IMR-90 (cell line): ENCODE measurements at regions not wholly inside any gene's neighbourhood (a gene's known extent, or its start where the extent isn't known, plus 50 kb on each side); places are given as distances from the start of the nearest gene placed in this dataset.

ENCODE experiments used
- ATAC-seq: fragments of 200-7000 bp; cut with Tn5 transposase; 2 replicates; pipeline ENCODE4 v1.9.1; 2020; ENCODE audit warnings: low read depth, mild to moderate bottlenecking, moderate library complexity
- BruUV-seq: library from RNA; stranded (reverse); fragments of 400-500 nt; replicated peaks from 2 replicates; lab custom pipeline; 2021; lab: Mats Ljungman, UMichigan
- CTCF ChIA-PET: fragments of 300-600 bp; formaldehyde crosslinking; extraction: SDS; loops from one replicate; lab custom pipeline; 2021; ENCODE audit warnings: antibody characterized with exemption; lab: Yijun Ruan, JAX
- POLR2A ChIA-PET: fragments of 300-600 bp; sonication (Branson Sonifier 250); formaldehyde crosslinking; loops from one replicate; lab custom pipeline; 2022; ENCODE audit warnings: antibody characterized with exemption; ENCODE audit not compliant: unreplicated experiment; lab: Charles Lee
- DNase-seq: peaks from one replicate; pipeline ENCODE4 v3.0.0; 2013
- H2AFZ ChIP-seq: replicated peaks from 2 replicates; pipeline ENCODE3; 2013; ENCODE audit warnings: low read length, mild to moderate bottlenecking; ENCODE audit not compliant: poor library complexity
- H2AK5ac ChIP-seq: 2 replicates; pipeline ENCODE4 v1.6.1; 2013; ENCODE audit warnings: low read depth, low read length, inconsistent platforms
- H2AK9ac ChIP-seq: replicated peaks from 2 replicates; pipeline ENCODE3; 2013; ENCODE audit warnings: mild to moderate bottlenecking, low read depth, low read length, moderate library complexity; ENCODE audit not compliant: poor library complexity
- H2BK120ac ChIP-seq: 2 replicates; pipeline ENCODE4 v1.6.1; 2013; ENCODE audit warnings: low read depth, low read length, inconsistent platforms
- H2BK15ac ChIP-seq: 3 replicates; pipeline ENCODE4 v1.6.1; 2013; ENCODE audit warnings: low read depth, low read length, inconsistent platforms
- H2BK20ac ChIP-seq: 2 replicates; pipeline ENCODE4 v1.6.1; 2013; ENCODE audit warnings: low read depth, mild to moderate bottlenecking, inconsistent platforms, low read length, moderate library complexity
- H2BK5ac ChIP-seq: 2 replicates; pipeline ENCODE4 v1.6.1; 2013; ENCODE audit warnings: mild to moderate bottlenecking, low read depth, low read length, inconsistent platforms; ENCODE audit not compliant: poor library complexity, severe bottlenecking
- H3K14ac ChIP-seq: replicated peaks from 2 replicates; pipeline ENCODE4 v1.6.1; 2013; ENCODE audit warnings: low read depth, low read length, inconsistent platforms
- H3K18ac ChIP-seq: 2 replicates; pipeline ENCODE4 v1.6.1; 2013; ENCODE audit warnings: low read depth, low read length, control low read depth
- H3K23ac ChIP-seq: 2 replicates; pipeline ENCODE4 v1.6.1; 2013; ENCODE audit warnings: low read depth, low read length, inconsistent platforms
- H3K27ac ChIP-seq: 2 replicates; pipeline ENCODE4 v1.5.1; 2013; ENCODE audit warnings: mild to moderate bottlenecking, control low read depth, low read length; ENCODE audit not compliant: insufficient read depth
- H3K27me3 ChIP-seq: 2 replicates; pipeline ENCODE4 v1.6.1; 2013; ENCODE audit warnings: low read length; ENCODE audit not compliant: control insufficient read depth, insufficient read depth
- H3K36me3 ChIP-seq: 2 replicates; pipeline ENCODE4 v1.6.1; 2013; ENCODE audit warnings: low read length, mixed read lengths; ENCODE audit not compliant: control insufficient read depth, insufficient read depth
- H3K4ac ChIP-seq: 2 replicates; pipeline ENCODE4 v1.6.1; 2013; ENCODE audit warnings: low read depth, low read length, inconsistent platforms
- H3K4me1 ChIP-seq: 2 replicates; pipeline ENCODE4 v1.6.1; 2013; ENCODE audit warnings: low read length, mixed read lengths; ENCODE audit not compliant: control insufficient read depth, insufficient read depth
- H3K4me2 ChIP-seq: 2 replicates; pipeline ENCODE4 v1.6.1; 2013; ENCODE audit warnings: low read depth, mild to moderate bottlenecking, control low read depth, low read length, moderate library complexity
- H3K4me3 ChIP-seq: 2 replicates; pipeline ENCODE4 v1.5.1; 2013; ENCODE audit warnings: low read depth, mild to moderate bottlenecking, control low read depth, low read length, moderate library complexity; ENCODE audit not compliant: insufficient read depth
- H3K56ac ChIP-seq: 2 replicates; pipeline ENCODE4 v1.6.1; 2013; ENCODE audit warnings: low read length, inconsistent platforms; ENCODE audit not compliant: insufficient read depth; ENCODE audit errors: extremely low read depth
- H3K79me1 ChIP-seq, 2 experiments: 2 replicates each; pipeline ENCODE4 v1.6.1; 2013; ENCODE audit warnings: low read length in 2 of 2, inconsistent platforms in 1 of 2, low read depth in 1 of 2
- H3K9ac ChIP-seq: 2 replicates; pipeline ENCODE4 v1.6.1; 2013; ENCODE audit warnings: low read depth, low read length, control low read depth
- H3K9me1 ChIP-seq: 2 replicates; pipeline ENCODE4 v1.6.1; 2013; ENCODE audit warnings: low read length, inconsistent platforms; ENCODE audit not compliant: insufficient read depth
- H3K9me3 ChIP-seq: 2 replicates; pipeline ENCODE4 v1.6.1; 2013; ENCODE audit warnings: low read length; ENCODE audit not compliant: control insufficient read depth, insufficient read depth
- H4K20me1 ChIP-seq: 2 replicates; pipeline ENCODE4 v1.6.1; 2013; ENCODE audit warnings: low read length, inconsistent platforms; ENCODE audit not compliant: insufficient read depth
- H4K5ac ChIP-seq: 2 replicates; pipeline ENCODE4 v1.6.1; 2013; ENCODE audit warnings: mild to moderate bottlenecking, low read depth, low read length, control low read depth
- H4K8ac ChIP-seq, 2 experiments: 2 replicates each; pipeline ENCODE4 v1.6.1; 2013; ENCODE audit warnings: low read depth in 2 of 2, low read length in 2 of 2, control low read depth in 1 of 2, inconsistent platforms in 1 of 2
- H4K91ac ChIP-seq: 2 replicates; pipeline ENCODE4 v1.6.1; 2013; ENCODE audit warnings: low read depth, low read length, inconsistent platforms; ENCODE audit not compliant: insufficient read depth
- CEBPB ChIP-seq: IDR thresholded peaks from 2 replicates; pipeline ENCODE4 v1.6.1; 2012; ENCODE audit warnings: low read depth, low read length, improper control_type of control experiment
- FOS ChIP-seq: fragments of 150-350 bp; IDR thresholded peaks from 2 replicates; pipeline ENCODE4 v1.6.1; 2016; ENCODE audit warnings: low read depth, low read length
- NFE2L2 ChIP-seq: fragments of 150-350 bp; IDR thresholded peaks from 2 replicates; pipeline ENCODE4 v1.6.1; 2016; ENCODE audit warnings: low read depth, mild to moderate bottlenecking, low read length
- POLR2A ChIP-seq: IDR thresholded peaks from 2 replicates; pipeline ENCODE4 v1.6.1; 2012; ENCODE audit warnings: mild to moderate bottlenecking, low read depth, low read length
- RAD21 ChIP-seq: IDR thresholded peaks from 2 replicates; pipeline ENCODE4 v1.6.1; 2012; ENCODE audit warnings: low read length, improper control_type of control experiment
- SMC3 ChIP-seq: fragments of 150-350 bp; IDR thresholded peaks from 2 replicates; pipeline ENCODE4 v1.6.1; 2016; ENCODE audit warnings: low read depth, mild to moderate bottlenecking, antibody characterized with exemption, low read length, moderate library complexity
- whole genome bisulfite sequencing, 2 experiments: methylation state at CpG; one replicate each; pipeline versions ENCODE4 v1.1.5 to v1.1.7; 2013; ENCODE audit warnings: missing lambda C conversion rate in 2 of 2; ENCODE audit not compliant: insufficient read length in 1 of 2; ENCODE audit errors: extremely low coverage in 2 of 2; 5-methylcytosine and 5-hydroxymethylcytosine counted together
- dilution Hi-C: fragments of 300-500 bp; cut with HindIII; formaldehyde crosslinking; loops from one replicate; pipeline ENCODE4 v1.14.3; 2018; ENCODE audit warnings: low sequenced_read_pairs; ENCODE audit not compliant: unreplicated experiment
- in situ Hi-C: fragments of 300-500 bp; cut with MboI; formaldehyde crosslinking; loops from 3 replicates; pipeline ENCODE4 v1.14.3; 2019; ENCODE audit warnings: low sequenced_read_pairs, inconsistent platforms, mixed read lengths
- intact Hi-C: fragments of 100-400 bp; cut with micrococcal nuclease; formaldehyde crosslinking; loops from 2 replicates; pipeline ENCODE4 v1.10.0; 2022

GRCh38 chr2:149873936-149874335, 286.4 kb upstream of the MMADHC start:
- dilution Hi-C loops = no loop called here
- no peak for DNase-seq

More at GRCh38 chr2:149873936-149874335, 286.4 kb upstream of the MMADHC start:
- intact Hi-C loops = no loop called here
- Histone ChIP-seq H2AK5ac (no peak overlapping the region), H3K4ac (no peak overlapping the region), H3K14ac (no peak overlapping the region), H3K4me1 (no peaks in the 10 kb centered on the region; the same call in 1 of the 2 replicates), H3K36me3 (no peaks in the 10 kb centered on the region), H3K27me3 (no peaks in the 10 kb centered on the region), H3K9me3 (no peaks in the 10 kb centered on the region), H3K79me1 (no peaks in the 10 kb centered on the region), H3K9me1 (no peaks in the 10 kb centered on the region), H2BK15ac (no peak overlapping the region), H2BK20ac (no peak overlapping the region), H2BK120ac (no peak overlapping the region), H4K8ac (no peak overlapping the region), H3K23ac (no peak overlapping the region), H2BK5ac (no peak overlapping the region), H4K91ac (no peak overlapping the region), H2AFZ (no peak overlapping the region), H3K9ac (no peak overlapping the region), H3K4me3 (no peak overlapping the region), H2AK9ac (no peak overlapping the region), H3K27ac (no peak overlapping the region), H3K56ac (no peak overlapping the region), H3K18ac (no peak overlapping the region), H3K4me2 (no peak overlapping the region), H4K5ac (no peak overlapping the region), H4K20me1 (no peaks in the 10 kb centered on the region)
- ChIA-PET POLR2A (no interaction called here), CTCF (no interaction called here)
- WGBS, 2 experiments = no CpG with 5 or more reads among the region's 1 CpG
- in situ Hi-C loops = no loop called here
- no peak for ATAC-seq
- TF ChIP-seq SMC3 (no peak), POLR2A (no peak), NFE2L2 (no peak), CEBPB (no peak), FOS (no peak), RAD21 (no peak)
- no TSS peak for BruUV-seq
